Testis (tissue), 2 donors: ENCODE measurements at regions not wholly inside any gene's neighbourhood (a gene's known extent, or its start where the extent isn't known, plus 50 kb on each side); places are given as distances from the start of the nearest gene placed in this dataset.

Experiments
- POLR2A ChIP-seq: fragments of 450-650 bp; IDR thresholded peaks from one replicate; pipeline ENCODE4 v1.6.1; 2017; ENCODE audit warnings: antibody characterized with exemption, mild to moderate bottlenecking, moderate library complexity
- TF ChIP-seq, protein P1 (sequence below), 3 experiments: fragments of 450-650 bp in 2 of 3; fragments of 200-600 bp in 1 of 3; sonication (generic) in 1 of 3; IDR thresholded peaks; one replicate each; pipeline ENCODE4 v1.5.1; 2016 to 2019; ENCODE audit warnings: antibody characterized with exemption in 3 of 3, mild to moderate bottlenecking in 2 of 3, moderate library complexity in 1 of 3

DNA sequence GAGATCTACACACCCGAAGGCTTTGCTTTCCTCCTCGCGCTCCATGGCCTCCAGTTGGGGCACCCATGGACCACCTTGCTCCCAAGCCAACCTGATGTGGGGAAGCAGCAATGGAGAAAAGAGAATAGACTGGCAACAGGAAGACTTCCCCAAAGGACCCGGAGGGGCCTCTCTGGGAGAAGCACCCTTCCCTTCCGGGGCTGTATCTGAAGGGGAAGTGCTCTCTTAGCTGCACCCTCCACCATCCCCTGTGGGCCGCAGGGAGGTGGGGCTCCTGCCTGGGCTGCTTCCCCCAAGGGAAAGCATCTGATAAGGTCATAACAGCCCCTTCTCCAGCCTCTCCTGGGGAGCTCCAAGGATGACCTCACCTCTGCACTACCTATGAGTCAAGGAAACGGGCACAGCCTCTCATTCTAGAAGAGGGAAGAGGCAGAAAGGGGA lies 100.2 kb downstream of the RIPK4 start:
- TF ChIP-seq, protein P1, sequence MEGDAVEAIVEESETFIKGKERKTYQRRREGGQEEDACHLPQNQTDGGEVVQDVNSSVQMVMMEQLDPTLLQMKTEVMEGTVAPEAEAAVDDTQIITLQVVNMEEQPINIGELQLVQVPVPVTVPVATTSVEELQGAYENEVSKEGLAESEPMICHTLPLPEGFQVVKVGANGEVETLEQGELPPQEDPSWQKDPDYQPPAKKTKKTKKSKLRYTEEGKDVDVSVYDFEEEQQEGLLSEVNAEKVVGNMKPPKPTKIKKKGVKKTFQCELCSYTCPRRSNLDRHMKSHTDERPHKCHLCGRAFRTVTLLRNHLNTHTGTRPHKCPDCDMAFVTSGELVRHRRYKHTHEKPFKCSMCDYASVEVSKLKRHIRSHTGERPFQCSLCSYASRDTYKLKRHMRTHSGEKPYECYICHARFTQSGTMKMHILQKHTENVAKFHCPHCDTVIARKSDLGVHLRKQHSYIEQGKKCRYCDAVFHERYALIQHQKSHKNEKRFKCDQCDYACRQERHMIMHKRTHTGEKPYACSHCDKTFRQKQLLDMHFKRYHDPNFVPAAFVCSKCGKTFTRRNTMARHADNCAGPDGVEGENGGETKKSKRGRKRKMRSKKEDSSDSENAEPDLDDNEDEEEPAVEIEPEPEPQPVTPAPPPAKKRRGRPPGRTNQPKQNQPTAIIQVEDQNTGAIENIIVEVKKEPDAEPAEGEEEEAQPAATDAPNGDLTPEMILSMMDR (IDR thresholded peaks at IDR 0.05): no peak
- TF ChIP-seq POLR2A: no peak
